HEK293 (cell line): ENCODE measurements at regions not wholly inside any gene's neighbourhood (a gene's known extent, or its start where the extent isn't known, plus 50 kb on each side); places are given as distances from the start of the nearest gene placed in this dataset.

Experiments used
- CTCF ChIA-PET: fragments of 350-600 bp; formaldehyde crosslinking; extraction: SDS; loops from one replicate; lab custom pipeline; 2021; ENCODE audit warnings: antibody characterized with exemption; lab: Yijun Ruan, JAX
- POLR2A ChIA-PET: fragments of 300-600 bp; formaldehyde crosslinking; extraction: SDS; loops from one replicate; lab custom pipeline; 2020; ENCODE audit warnings: antibody characterized with exemption, inconsistent platforms; lab: Yijun Ruan, JAX
- H3K27ac ChIP-seq: fragments of 200-500 bp; sonication (Bioruptor generic); 2 replicates; pipeline ENCODE4 v1.5.1; 2014; ENCODE audit warnings: low read depth, low read length, control low read depth, inconsistent platforms; ENCODE audit errors: extremely low read depth
- H3K36me3 ChIP-seq, 2 experiments: fragments of 200-500 bp in 1 of 2; sonication (Bioruptor generic) in 1 of 2; 1 replicate in 1 of 2; 2 replicates in 1 of 2; pipeline ENCODE4 v1.5.1; 2014 to 2017; ENCODE audit warnings: inconsistent platforms in 2 of 2, low read length in 2 of 2; ENCODE audit not compliant: control insufficient read depth in 2 of 2, insufficient read depth in 1 of 2
- H3K4me1 ChIP-seq: fragments of 200-500 bp; sonication (Bioruptor generic); 2 replicates; pipeline ENCODE4 v1.5.1; 2014; ENCODE audit warnings: mild to moderate bottlenecking, low read length, inconsistent platforms; ENCODE audit not compliant: control insufficient read depth, insufficient read depth
- H3K4me3 ChIP-seq: 2 replicates; pipeline ENCODE4 v1.5.1; 2011; ENCODE audit warnings: low read depth, mild to moderate bottlenecking, control low read depth, low read length, moderate library complexity
- H3K9me3 ChIP-seq: fragments of 200-500 bp; sonication (Bioruptor generic); 2 replicates; pipeline ENCODE4 v1.5.1; 2014; ENCODE audit warnings: low read depth, low read length, inconsistent platforms; ENCODE audit not compliant: control insufficient read depth, insufficient read depth
- GLI2 ChIP-seq: fragments of 450-650 bp; formaldehyde crosslinking; IDR thresholded peaks from 2 replicates; pipeline ENCODE4; 2017; ENCODE audit warnings: missing biosample characterization, missing genetic modification characterization, low read depth, borderline replicate concordance
- HIC1 ChIP-seq: fragments of 450-650 bp; formaldehyde crosslinking; IDR thresholded peaks from 2 replicates; pipeline ENCODE4 v1.5.1; 2016; ENCODE audit warnings: missing biosample characterization, missing genetic modification characterization
- IKZF3 ChIP-seq: fragments of 450-650 bp; IDR thresholded peaks from 2 replicates; pipeline ENCODE4 v1.5.0; 2018; ENCODE audit warnings: missing biosample characterization, mild to moderate bottlenecking, missing genetic modification characterization, moderate library complexity
- OSR2 ChIP-seq: fragments of 450-650 bp; formaldehyde crosslinking; IDR thresholded peaks from 2 replicates; pipeline ENCODE4 v1.5.1; 2016; ENCODE audit warnings: missing biosample characterization, missing genetic modification characterization
- PATZ1 ChIP-seq: fragments of 450-650 bp; formaldehyde crosslinking; IDR thresholded peaks from 2 replicates; pipeline ENCODE4 v1.5.1; 2016; ENCODE audit warnings: missing biosample characterization, missing genetic modification characterization
- PRDM6 ChIP-seq: fragments of 450-650 bp; formaldehyde crosslinking; IDR thresholded peaks from 2 replicates; pipeline ENCODE4 v1.5.1; 2017; ENCODE audit warnings: missing biosample characterization, missing genetic modification characterization
- ZBTB21 ChIP-seq: fragments of 450-650 bp; formaldehyde crosslinking; IDR thresholded peaks from 2 replicates; pipeline ENCODE4 v1.5.1; 2017; ENCODE audit warnings: missing biosample characterization, missing genetic modification characterization
- ZBTB48 ChIP-seq: fragments of 450-650 bp; formaldehyde crosslinking; IDR thresholded peaks from 2 replicates; pipeline ENCODE4 v1.5.1; 2016; ENCODE audit warnings: missing biosample characterization, missing genetic modification characterization
- ZFHX2 ChIP-seq: fragments of 450-650 bp; formaldehyde crosslinking; conservative IDR thresholded peaks from 2 replicates; pipeline ENCODE4 v1.5.1; 2016; ENCODE audit warnings: missing biosample characterization, missing genetic modification characterization
- ZFP41 ChIP-seq: fragments of 450-650 bp; formaldehyde crosslinking; IDR thresholded peaks from 2 replicates; pipeline ENCODE4 v1.5.1; 2016; ENCODE audit warnings: missing biosample characterization, missing genetic modification characterization, borderline replicate concordance
- ZNF112 ChIP-seq: fragments of 450-650 bp; formaldehyde crosslinking; IDR thresholded peaks from 2 replicates; pipeline ENCODE4 v1.5.0; 2017; ENCODE audit warnings: missing biosample characterization, missing genetic modification characterization
- ZNF140 ChIP-seq: fragments of 450-650 bp; formaldehyde crosslinking; IDR thresholded peaks from 2 replicates; pipeline ENCODE4 v1.5.1; 2016; ENCODE audit warnings: missing biosample characterization, missing genetic modification characterization
- ZNF155 ChIP-seq: fragments of 450-650 bp; formaldehyde crosslinking; IDR thresholded peaks from 2 replicates; pipeline ENCODE4 v1.5.1; 2016; ENCODE audit warnings: missing biosample characterization, missing genetic modification characterization
- ZNF24 ChIP-seq: fragments of 450-650 bp; formaldehyde crosslinking; IDR thresholded peaks from 2 replicates; pipeline ENCODE4 v1.5.1; 2016; ENCODE audit warnings: missing biosample characterization, missing genetic modification characterization
- ZNF266 ChIP-seq: fragments of 450-650 bp; formaldehyde crosslinking; IDR thresholded peaks from 2 replicates; pipeline ENCODE4 v1.5.1; 2016; ENCODE audit warnings: missing biosample characterization, missing genetic modification characterization, low read depth
- ZNF292 ChIP-seq: fragments of 450-650 bp; formaldehyde crosslinking; IDR thresholded peaks from 2 replicates; pipeline ENCODE4 v1.5.1; 2016; ENCODE audit warnings: low read depth, missing biosample characterization, missing genetic modification characterization, borderline replicate concordance
- ZNF37A ChIP-seq: fragments of 450-650 bp; IDR thresholded peaks from 2 replicates; pipeline ENCODE4 v1.5.1; 2018; ENCODE audit warnings: missing biosample characterization, missing genetic modification characterization
- ZNF394 ChIP-seq: fragments of 450-650 bp; formaldehyde crosslinking; IDR thresholded peaks from 2 replicates; pipeline ENCODE4 v1.5.1; 2016; ENCODE audit warnings: missing biosample characterization, missing genetic modification characterization, mild to moderate bottlenecking, moderate library complexity, borderline replicate concordance
- ZNF48 ChIP-seq: fragments of 450-650 bp; formaldehyde crosslinking; IDR thresholded peaks from 2 replicates; pipeline ENCODE4 v1.5.1; 2016; ENCODE audit warnings: missing biosample characterization, missing genetic modification characterization
- ZNF521 ChIP-seq: fragments of 450-650 bp; formaldehyde crosslinking; IDR thresholded peaks from 2 replicates; pipeline ENCODE4 v1.5.1; 2017; ENCODE audit warnings: missing biosample characterization, mild to moderate bottlenecking, missing genetic modification characterization
- ZNF596 ChIP-seq: fragments of 450-650 bp; IDR thresholded peaks from 2 replicates; pipeline ENCODE4 v1.5.0; 2018; ENCODE audit warnings: missing biosample characterization, mild to moderate bottlenecking, missing genetic modification characterization, moderate library complexity
- ZNF621 ChIP-seq: fragments of 450-650 bp; formaldehyde crosslinking; IDR thresholded peaks from 2 replicates; pipeline ENCODE4 v1.5.1; 2017; ENCODE audit warnings: missing biosample characterization, missing genetic modification characterization
- ZNF670 ChIP-seq: fragments of 450-650 bp; formaldehyde crosslinking; IDR thresholded peaks from 2 replicates; pipeline ENCODE4 v1.5.1; 2016; ENCODE audit warnings: missing biosample characterization, missing genetic modification characterization, low read depth
- ZNF701 ChIP-seq: fragments of 450-650 bp; formaldehyde crosslinking; IDR thresholded peaks from 2 replicates; pipeline ENCODE4 v1.5.1; 2016; ENCODE audit warnings: missing biosample characterization, missing genetic modification characterization
- ZNF76 ChIP-seq: fragments of 450-650 bp; formaldehyde crosslinking; IDR thresholded peaks from 2 replicates; pipeline ENCODE4; 2016; ENCODE audit warnings: low read depth, missing biosample characterization, missing genetic modification characterization, borderline replicate concordance
- ZNF791 ChIP-seq: fragments of 450-650 bp; formaldehyde crosslinking; IDR thresholded peaks from 2 replicates; pipeline ENCODE4 v1.5.1; 2016; ENCODE audit warnings: missing biosample characterization, missing genetic modification characterization
- ZNF792 ChIP-seq: fragments of 450-650 bp; formaldehyde crosslinking; IDR thresholded peaks from 2 replicates; pipeline ENCODE4 v1.5.1; 2016; ENCODE audit warnings: missing biosample characterization, missing genetic modification characterization
- ZXDB ChIP-seq: fragments of 450-650 bp; formaldehyde crosslinking; IDR thresholded peaks from 2 replicates; pipeline ENCODE4 v1.5.1; 2016; ENCODE audit warnings: missing biosample characterization, missing genetic modification characterization

- ChIA-PET POLR2A (no interaction called here), CTCF (no interaction called here)
- no peaks in the 10 kb centered on the region for H3K4me1 ChIP-seq
- TF ChIP-seq ZNF394 (tag by site-specific recombination): no peak
- TF ChIP-seq PRDM6 (tag by site-specific recombination): no peak
- TF ChIP-seq ZNF521 (tag by site-specific recombination): no peak
- no peak for TF ChIP-seq ZNF791 (tag by site-specific recombination)
- TF ChIP-seq ZNF48 (tag by site-specific recombination): no peak
- TF ChIP-seq ZNF266 (tag by site-specific recombination): no peak
- TF ChIP-seq PATZ1: no peak
- H3K27ac ChIP-seq: no peak overlapping the region
- H3K9me3 ChIP-seq: no peaks in the 10 kb centered on the region
- no peaks in the 10 kb centered on the region for H3K36me3 ChIP-seq
- no peak overlapping the region for H3K4me3 ChIP-seq
These were observed 921.9 kb upstream of the CELF4 start for GRCh38 chr18:38487521-38487920.

- CTCF ChIA-PET: interaction anchor here (0.7 to 0.8 kb wide), 2 partner anchors 12 to 181 kb away, joined by 3 read pairs; no protein-coding TSS in a partner anchor
- POLR2A ChIA-PET: no interaction called here
- no peaks in the 10 kb centered on the region for H3K9me3 ChIP-seq
These were observed 917.7 kb upstream of the CELF4 start for GRCh38 chr18:38483326-38483725.

GRCh38 chr18:38481576-38481975 is 916.0 kb upstream of the CELF4 start:
- Histone ChIP-seq H3K9me3 (no peaks in the 10 kb centered on the region), H3K36me3 (no peaks in the 10 kb centered on the region), H3K27ac (no peak overlapping the region), H3K4me1 (no peaks in the 10 kb centered on the region), H3K4me3 (no peak overlapping the region)
- CTCF ChIA-PET: no interaction called here
- POLR2A ChIA-PET: no interaction called here
- no peak for TF ChIP-seq ZNF792 (tag by site-specific recombination)
- TF ChIP-seq ZNF24 (tag by site-specific recombination): no peak
- no peak for TF ChIP-seq HIC1 (tag by site-specific recombination)
- TF ChIP-seq ZNF76 (tag by site-specific recombination): no peak
- TF ChIP-seq ZNF155: no peak
- TF ChIP-seq ZNF621 (tag by site-specific recombination): no peak
- no peak for TF ChIP-seq ZFHX2
- TF ChIP-seq GLI2 (tag by site-specific recombination): no peak
- TF ChIP-seq ZNF701 (tag by site-specific recombination): no peak
- no peak for TF ChIP-seq IKZF3
- no peak for TF ChIP-seq ZNF140
- TF ChIP-seq ZNF596 (tag by site-specific recombination): no peak
- no peak for TF ChIP-seq OSR2 (tag by site-specific recombination)
- TF ChIP-seq ZBTB21: no peak
- no peak for TF ChIP-seq ZNF112 (tag by site-specific recombination)
- TF ChIP-seq ZNF37A (tag by site-specific recombination): no peak
- no peak for TF ChIP-seq ZXDB
- TF ChIP-seq ZNF266 (tag by site-specific recombination): no peak

More at GRCh38 chr18:38483326-38483725, 917.7 kb upstream of the CELF4 start:
- Histone ChIP-seq H3K4me3 (no peak overlapping the region), H3K36me3 (no peaks in the 10 kb centered on the region), H3K27ac (no peak overlapping the region), H3K4me1 (no peaks in the 10 kb centered on the region)
- TF ChIP-seq ZNF292 (tag by site-specific recombination) (no peak), ZBTB48 (no peak), ZNF670 (tag by site-specific recombination) (no peak), GLI2 (tag by site-specific recombination) (no peak), ZFP41 (tag by site-specific recombination) (no peak)
